ENCODE measurements at regions not wholly inside any gene's neighbourhood (a gene's known extent, or its start where the extent isn't known, plus 50 kb on each side); places are given as distances from the start of the nearest gene placed in this dataset.

- DNase-seq = no peak
Observed at GRCh38 chr14:38900887-38901286, 202.1 kb downstream of the SEC23A start.

- DNase-seq = no peak
Observed at GRCh38 chr14:38887696-38888095, 215.3 kb downstream of the SEC23A start.

- DNase-seq = no peak
Observed at GRCh38 chr14:38884109-38884508, 218.9 kb downstream of the SEC23A start.

- DNase-seq = no peak
Observed at GRCh38 chr14:38883127-38883526, 219.9 kb downstream of the SEC23A start.

GRCh38 chr14:38882533-38882932 lies 220.5 kb downstream of the SEC23A start:
- no peak for DNase-seq

GRCh38 chr14:38880643-38881524 lies 222.2 kb downstream of the SEC23A start:
- DNase-seq = no peak

GRCh38 chr14:38877744-38878388 lies 225.2 kb downstream of the SEC23A start:
- DNase-seq = no peak

- DNase-seq = no peak
Observed at GRCh38 chr14:38874721-38875120, 228.3 kb downstream of the SEC23A start.

GRCh38 chr14:38873941-38874612 lies 229.0 kb downstream of the SEC23A start:
- DNase-seq = no peak

GRCh38 chr14:38870296-38870836 lies 232.7 kb downstream of the SEC23A start:
- no peak for DNase-seq

- DNase-seq = peak; percentile 65
Observed at GRCh38 chr14:38868399-38869290, 234.4 kb downstream of the SEC23A start.

GRCh38 chr14:38867561-38868150 lies 235.4 kb downstream of the SEC23A start:
- DNase-seq = peak; percentile 61

- no peak for DNase-seq
Observed at GRCh38 chr14:38866461-38866860, 236.6 kb downstream of the SEC23A start.

GRCh38 chr14:38862366-38862765 lies 240.7 kb downstream of the SEC23A start:
- DNase-seq = no peak

- no peak for DNase-seq
Observed at GRCh38 chr14:38860530-38860929, 242.5 kb downstream of the SEC23A start.

- no peak for DNase-seq
Observed at GRCh38 chr14:38856798-38857197, 246.2 kb downstream of the SEC23A start.

GRCh38 chr14:38855513-38855912 lies 247.5 kb downstream of the SEC23A start:
- DNase-seq = no peak

- no peak for DNase-seq
Observed at GRCh38 chr14:38851111-38851510, 251.9 kb downstream of the SEC23A start.

- DNase-seq = no peak
Observed at GRCh38 chr14:38850664-38851063, 252.4 kb downstream of the SEC23A start.

GRCh38 chr14:38848243-38848935 lies 254.6 kb downstream of the SEC23A start:
- no peak for DNase-seq

- no peak for DNase-seq
Observed at GRCh38 chr14:38847161-38847560, 255.9 kb downstream of the SEC23A start.
